ENCODE measurements at regions not wholly inside any gene's neighbourhood (a gene's known extent, or its start where the extent isn't known, plus 50 kb on each side); places are given as distances from the start of the nearest gene placed in this dataset.

DNA sequence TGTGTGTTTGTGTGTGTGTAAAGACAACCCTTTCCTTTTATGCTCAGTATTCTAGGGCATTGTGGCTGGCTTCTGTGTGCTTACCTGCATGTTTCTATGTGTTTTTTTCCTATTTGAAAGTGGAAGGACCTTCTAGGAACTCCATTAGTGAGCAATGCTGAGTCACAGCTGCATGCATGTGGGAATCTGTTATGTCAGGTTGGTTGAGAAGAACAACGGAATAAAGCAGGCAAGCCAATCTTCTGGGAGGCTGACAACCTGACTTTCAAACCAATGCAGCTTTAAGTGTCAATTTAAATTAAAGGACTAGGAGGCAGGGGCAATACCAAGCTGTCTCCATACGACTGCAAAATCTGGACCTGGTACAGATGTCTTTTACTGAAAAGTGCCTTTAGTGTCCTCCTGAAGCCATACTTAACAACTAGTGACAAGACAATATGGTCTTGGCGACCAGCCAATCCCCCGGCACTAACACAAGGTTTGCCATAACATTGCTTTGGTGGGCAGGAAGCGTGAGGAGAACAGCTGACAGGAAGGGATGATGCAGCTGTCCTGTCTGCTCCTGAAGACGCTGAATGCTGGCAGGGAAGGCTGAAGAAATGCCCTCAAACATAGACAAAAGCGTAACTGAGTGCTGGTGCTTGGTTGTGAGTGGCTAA lies 514.7 kb upstream of the CDH7 start:
- Histone ChIP-seq H3K27ac (ENCODE audit: low read length) (no peak overlapping the region), H3F3A (ENCODE audit: insufficient read depth, low read length) (no peaks in the 10 kb centered on the region), H3K4me2 (ENCODE audit: low read depth, low read length) (no peak overlapping the region), H3K9ac (ENCODE audit: low read length) (no peak overlapping the region), H3K27me3 (replicated peaks; ENCODE audit: insufficient read depth, low read length) (no peaks in the 10 kb centered on the region), H3K4me3 (ENCODE audit: low read length) (no peak overlapping the region), H3K9me3 (replicated peaks; ENCODE audit: insufficient read depth, low read length) (no peaks in the 10 kb centered on the region), H2AFZ (ENCODE audit: low read length) (no peak overlapping the region; the same call in 1 of the 2 replicates), H3K4me1 (ENCODE audit: low read length) (no peaks in the 10 kb centered on the region), H3K36me3 (replicated peaks; ENCODE audit: insufficient read depth, low read length) (no peaks in the 10 kb centered on the region), H3K79me2 (ENCODE audit: low read length) (no peaks in the 10 kb centered on the region), H4K20me1 (ENCODE audit: insufficient read depth, low read length) (no peaks in the 10 kb centered on the region), H3K9me2 (replicated peaks; ENCODE audit: insufficient read depth, low read length) (no peaks in the 10 kb centered on the region)
- peak; percentile 5 for DNase-seq
- TF ChIP-seq EZH2phosphoT487 (IDR thresholded peaks at IDR 0.05; ENCODE audit: low read length) (no peak), EZH2 (optimal IDR thresholded peaks at IDR 0.05; ENCODE audit: low read depth, low read length) (no peak)
- TF ChIP-seq, protein P1, sequence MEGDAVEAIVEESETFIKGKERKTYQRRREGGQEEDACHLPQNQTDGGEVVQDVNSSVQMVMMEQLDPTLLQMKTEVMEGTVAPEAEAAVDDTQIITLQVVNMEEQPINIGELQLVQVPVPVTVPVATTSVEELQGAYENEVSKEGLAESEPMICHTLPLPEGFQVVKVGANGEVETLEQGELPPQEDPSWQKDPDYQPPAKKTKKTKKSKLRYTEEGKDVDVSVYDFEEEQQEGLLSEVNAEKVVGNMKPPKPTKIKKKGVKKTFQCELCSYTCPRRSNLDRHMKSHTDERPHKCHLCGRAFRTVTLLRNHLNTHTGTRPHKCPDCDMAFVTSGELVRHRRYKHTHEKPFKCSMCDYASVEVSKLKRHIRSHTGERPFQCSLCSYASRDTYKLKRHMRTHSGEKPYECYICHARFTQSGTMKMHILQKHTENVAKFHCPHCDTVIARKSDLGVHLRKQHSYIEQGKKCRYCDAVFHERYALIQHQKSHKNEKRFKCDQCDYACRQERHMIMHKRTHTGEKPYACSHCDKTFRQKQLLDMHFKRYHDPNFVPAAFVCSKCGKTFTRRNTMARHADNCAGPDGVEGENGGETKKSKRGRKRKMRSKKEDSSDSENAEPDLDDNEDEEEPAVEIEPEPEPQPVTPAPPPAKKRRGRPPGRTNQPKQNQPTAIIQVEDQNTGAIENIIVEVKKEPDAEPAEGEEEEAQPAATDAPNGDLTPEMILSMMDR (IDR thresholded peaks at IDR 0.05; ENCODE audit: low read length), result no peak

DNA sequence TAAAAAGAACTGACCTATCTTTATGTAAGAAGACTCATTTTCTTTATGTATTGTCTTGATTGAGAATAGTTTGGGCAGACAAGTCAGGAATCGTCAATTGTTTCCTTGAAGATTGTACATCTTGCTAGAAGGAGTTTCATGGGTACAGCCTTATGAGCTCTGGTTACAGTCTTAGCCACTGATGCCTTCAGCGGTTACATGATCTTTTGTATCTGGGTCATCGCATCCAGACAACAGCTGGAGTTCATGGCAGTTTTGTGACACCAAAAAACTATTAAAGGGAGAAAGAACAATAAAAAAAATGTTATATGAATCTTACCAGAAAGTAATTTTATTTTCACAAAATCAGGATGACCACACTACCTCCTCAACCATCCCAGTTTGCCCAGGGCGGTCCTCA lies 520.5 kb upstream of the CDH7 start:
- H3K36me3 ChIP-seq (replicated peaks; ENCODE audit: insufficient read depth, low read length), result no peaks in the 10 kb centered on the region

DNA sequence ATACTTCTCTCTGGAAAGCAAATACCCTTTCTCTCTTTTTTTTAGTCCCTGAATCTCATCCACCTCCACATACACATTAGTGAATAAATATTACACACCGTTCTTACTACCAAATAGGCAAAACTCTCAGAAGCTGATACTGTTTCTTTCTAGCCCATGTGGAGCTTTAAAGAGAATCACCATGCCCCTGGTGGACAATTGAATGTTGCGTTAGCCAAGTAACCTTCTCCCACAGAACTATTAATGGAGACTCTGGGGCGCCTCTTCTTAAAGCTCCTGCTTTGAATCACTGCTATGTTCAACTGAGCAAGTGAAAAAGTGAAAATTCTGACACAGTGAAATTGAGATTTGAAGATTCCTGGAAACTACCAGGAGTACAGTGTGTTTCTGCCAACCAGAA lies 522.8 kb upstream of the CDH7 start:
- no peak overlapping the region for H3K4me3 ChIP-seq (ENCODE audit: low read length)
- no peaks in the 10 kb centered on the region for H3K9me2 ChIP-seq (replicated peaks; ENCODE audit: insufficient read depth, low read length)
- TF ChIP-seq, protein P1 (IDR thresholded peaks at IDR 0.05; ENCODE audit: low read length), result no peak
- TF ChIP-seq EZH2 (optimal IDR thresholded peaks at IDR 0.05; ENCODE audit: low read depth, low read length), result no peak
- TF ChIP-seq EZH2phosphoT487 (IDR thresholded peaks at IDR 0.05; ENCODE audit: low read length), result no peak
- H3K27ac ChIP-seq (ENCODE audit: low read length), result no peak overlapping the region
- H3F3A ChIP-seq (ENCODE audit: insufficient read depth, low read length), result no peaks in the 10 kb centered on the region
- H2AFZ ChIP-seq (ENCODE audit: low read length), result no peak overlapping the region
- H3K4me1 ChIP-seq (ENCODE audit: low read length), result no peaks in the 10 kb centered on the region
- H4K20me1 ChIP-seq (ENCODE audit: insufficient read depth, low read length), result no peaks in the 10 kb centered on the region
- no peaks in the 10 kb centered on the region for H3K79me2 ChIP-seq (ENCODE audit: low read length)
- DNase-seq, result no peak
- no peaks in the 10 kb centered on the region for H3K27me3 ChIP-seq (replicated peaks; ENCODE audit: insufficient read depth, low read length)
- H3K9ac ChIP-seq (ENCODE audit: low read length), result no peak overlapping the region
- H3K4me2 ChIP-seq (ENCODE audit: low read depth, low read length), result no peak overlapping the region
- H3K36me3 ChIP-seq (replicated peaks; ENCODE audit: insufficient read depth, low read length), result no peaks in the 10 kb centered on the region
- H3K9me3 ChIP-seq (replicated peaks; ENCODE audit: insufficient read depth, low read length), result no peaks in the 10 kb centered on the region

More for the DNA sequence above, 520.5 kb upstream of the CDH7 start:
- H3K4me3 ChIP-seq (ENCODE audit: low read length), result no peak overlapping the region
- H2AFZ ChIP-seq (ENCODE audit: low read length), result no peak overlapping the region
- no peaks in the 10 kb centered on the region for H3F3A ChIP-seq (ENCODE audit: insufficient read depth, low read length)
- no peak overlapping the region for H3K27ac ChIP-seq (ENCODE audit: low read length)
- H3K9me2 ChIP-seq (replicated peaks; ENCODE audit: insufficient read depth, low read length), result no peaks in the 10 kb centered on the region
- H3K4me2 ChIP-seq (ENCODE audit: low read depth, low read length), result no peak overlapping the region
- no peaks in the 10 kb centered on the region for H3K4me1 ChIP-seq (ENCODE audit: low read length)
- no peaks in the 10 kb centered on the region for H3K9me3 ChIP-seq (replicated peaks; ENCODE audit: insufficient read depth, low read length)
- H3K9ac ChIP-seq (ENCODE audit: low read length), result no peak overlapping the region
- no peaks in the 10 kb centered on the region for H4K20me1 ChIP-seq (ENCODE audit: insufficient read depth, low read length)
- TF ChIP-seq EZH2 (optimal IDR thresholded peaks at IDR 0.05; ENCODE audit: low read depth, low read length) (no peak), EZH2phosphoT487 (IDR thresholded peaks at IDR 0.05; ENCODE audit: low read length) (no peak)
- TF ChIP-seq, protein P1 (IDR thresholded peaks at IDR 0.05; ENCODE audit: low read length), result no peak
- no peak for DNase-seq
- no peaks in the 10 kb centered on the region for H3K27me3 ChIP-seq (replicated peaks; ENCODE audit: insufficient read depth, low read length)
- H3K79me2 ChIP-seq (ENCODE audit: low read length), result no peaks in the 10 kb centered on the region

Data from MM.1S (cell line).